A549 (cell line): ENCODE measurements at regions not wholly inside any gene's neighbourhood (a gene's known extent, or its start where the extent isn't known, plus 50 kb on each side); places are given as distances from the start of the nearest gene placed in this dataset.

Source experiments
- ATAC-seq, 2 experiments: fragments of 200-7000 bp in 1 of 2; fragments of >200 bp in 1 of 2; cut with Nextera tagmentation in 1 of 2; cut with Tn5 transposase in 1 of 2; 3 replicates each; pipeline versions ENCODE4 v1.8.0 to v1.9.1; 2018 to 2020; ENCODE audit warnings: mild to moderate bottlenecking in 1 of 2, moderate library complexity in 1 of 2
- CTCF ChIA-PET: fragments of 300-600 bp; sonication (Branson Sonifier 250); formaldehyde crosslinking; extraction: SDS; loops from one replicate; lab custom pipeline; 2021; ENCODE audit warnings: antibody characterized with exemption, inconsistent platforms; lab: Yijun Ruan, JAX
- POLR2A ChIA-PET: fragments of 350-600 bp; formaldehyde crosslinking; extraction: SDS; loops from one replicate; lab custom pipeline; 2021; ENCODE audit warnings: antibody characterized with exemption, inconsistent platforms; lab: Yijun Ruan, JAX
- DNase-seq, 2 experiments: peaks; one replicate each; pipeline versions ENCODE4 v3.0.0 to v3.0.0-alpha.2; 2011 to 2016; ENCODE audit warnings: low read depth in 1 of 2, low spot score in 1 of 2
- FAIRE-seq: peaks from 2 replicates; lab custom pipeline; 2011; peaks lifted over from hg19 to GRCh38; lab: Jason Lieb, UNC
- H3K27ac ChIP-seq, 2 experiments: fragments of >200 bp; sonication (Bioruptor Twin); formaldehyde crosslinking; 3 replicates each; pipeline ENCODE4 v1.5.1; 2016 to 2017
- H3K4me1 ChIP-seq: fragments of >200 bp; sonication (Bioruptor Twin); formaldehyde crosslinking; 3 replicates; pipeline ENCODE4 v1.6.1; 2016
- H3K4me2 ChIP-seq: fragments of >200 bp; sonication (Bioruptor Twin); formaldehyde crosslinking; 3 replicates; pipeline ENCODE4 v1.6.1; 2016
- H3K4me3 ChIP-seq: fragments of >200 bp; sonication (Bioruptor Twin); formaldehyde crosslinking; 3 replicates; pipeline ENCODE4 v1.5.1; 2016
- H3K9me3 ChIP-seq: fragments of >200 bp; sonication (Bioruptor Twin); formaldehyde crosslinking; 3 replicates; pipeline ENCODE4 v1.6.1; 2016
- BHLHE40 ChIP-seq: IDR thresholded peaks from 2 replicates; pipeline ENCODE4 v1.6.1; 2012; ENCODE audit warnings: low read depth, low read length, inconsistent platforms
- CHD2 ChIP-seq: fragments of 150-350 bp; IDR thresholded peaks from 2 replicates; pipeline ENCODE4 v1.6.1; 2014; ENCODE audit warnings: low read length; ENCODE audit not compliant: partially characterized antibody
- CHD4 ChIP-seq: fragments of 200-600 bp; sonication (generic); IDR thresholded peaks from 2 replicates; pipeline ENCODE4 v1.6.1; 2016; ENCODE audit warnings: antibody characterized with exemption, mild to moderate bottlenecking, borderline replicate concordance
- EHF ChIP-seq: fragments of 250-450 bp; sonication (Bioruptor Pico); IDR thresholded peaks from 2 replicates; pipeline ENCODE4 v1.5.0; 2020; ENCODE audit warnings: mild to moderate bottlenecking
- ESRRA ChIP-seq: fragments of 150-350 bp; IDR thresholded peaks from 2 replicates; pipeline ENCODE4 v1.6.1; 2014; ENCODE audit warnings: mild to moderate bottlenecking, low read length, borderline replicate concordance
- FOSB ChIP-seq: fragments of 250-450 bp; sonication (Bioruptor Pico); IDR thresholded peaks from 2 replicates; pipeline ENCODE4 v1.5.0; 2020; ENCODE audit warnings: mild to moderate bottlenecking, moderate library complexity
- FOXS1 ChIP-seq: fragments of 250-450 bp; sonication (Bioruptor Pico); IDR thresholded peaks from 2 replicates; pipeline ENCODE4 v1.5.0; 2020; ENCODE audit warnings: mild to moderate bottlenecking, moderate library complexity
- HEYL ChIP-seq: fragments of 250-450 bp; sonication (Bioruptor Pico); IDR thresholded peaks from 2 replicates; pipeline ENCODE4 v1.8.0; 2021; ENCODE audit warnings: mild to moderate bottlenecking, moderate library complexity
- HOXA7 ChIP-seq: fragments of 250-450 bp; sonication (Bioruptor Pico); IDR thresholded peaks from 2 replicates; pipeline ENCODE4 v1.5.0; 2020; ENCODE audit warnings: mild to moderate bottlenecking, moderate library complexity
- HOXB5 ChIP-seq: fragments of 250-450 bp; sonication (Bioruptor Pico); IDR thresholded peaks from 2 replicates; pipeline ENCODE4 v1.5.0; 2020; ENCODE audit warnings: mild to moderate bottlenecking, moderate library complexity
- JUN ChIP-seq, 2 experiments: fragments of >200 bp; sonication (Bioruptor Twin); formaldehyde crosslinking; IDR thresholded peaks; 2 replicates in 1 of 2; 3 replicates in 1 of 2; pipeline ENCODE4 v1.6.1; 2016 to 2017
- KDM5A ChIP-seq: fragments of 200-600 bp; sonication (generic); IDR thresholded peaks from 2 replicates; pipeline ENCODE4 v1.6.1; 2016; ENCODE audit warnings: antibody characterized with exemption, mild to moderate bottlenecking
- MAFK ChIP-seq: fragments of 450-650 bp; IDR thresholded peaks from 2 replicates; pipeline ENCODE4 v1.6.1; 2014; ENCODE audit not compliant: partially characterized antibody
- NFE2L2 ChIP-seq: fragments of 150-350 bp; conservative IDR thresholded peaks from 2 replicates; pipeline ENCODE4 v1.6.1; 2014; ENCODE audit warnings: low read length
- PHF8 ChIP-seq: fragments of 200-600 bp; sonication (generic); IDR thresholded peaks from 2 replicates; pipeline ENCODE4 v1.6.1; 2016; ENCODE audit warnings: low read depth, mild to moderate bottlenecking, antibody characterized with exemption, moderate library complexity, borderline replicate concordance
- POLR2A ChIP-seq: IDR thresholded peaks from 2 replicates; pipeline ENCODE4 v1.6.1; 2012; ENCODE audit warnings: mild to moderate bottlenecking, low read length
- RARB ChIP-seq: fragments of 250-450 bp; sonication (Bioruptor Pico); IDR thresholded peaks from 2 replicates; pipeline ENCODE4 v1.8.0; 2021; ENCODE audit warnings: mild to moderate bottlenecking, moderate library complexity
- RFX5 ChIP-seq: fragments of 450-650 bp; IDR thresholded peaks from 2 replicates; pipeline ENCODE4 v1.7.1; 2014; ENCODE audit warnings: antibody characterized with exemption, mild to moderate bottlenecking, moderate library complexity
- RNF2 ChIP-seq: fragments of 200-600 bp; sonication (generic); IDR thresholded peaks from 2 replicates; pipeline ENCODE4 v1.6.1; 2016; ENCODE audit warnings: low read depth, mild to moderate bottlenecking, antibody characterized with exemption, moderate library complexity, borderline replicate concordance
- SMC3 ChIP-seq: fragments of >200 bp; sonication (Bioruptor Twin); formaldehyde crosslinking; IDR thresholded peaks from 3 replicates; pipeline ENCODE4 v1.6.1; 2018; ENCODE audit warnings: inconsistent platforms
- TFCP2L1 ChIP-seq: fragments of 250-450 bp; sonication (Bioruptor Pico); IDR thresholded peaks from 2 replicates; pipeline ENCODE4 v1.5.0; 2021; ENCODE audit warnings: mild to moderate bottlenecking
- ZC3H11A ChIP-seq: fragments of 450-650 bp; IDR thresholded peaks from 2 replicates; pipeline ENCODE4 v1.6.1; 2014; ENCODE audit warnings: antibody characterized with exemption, mild to moderate bottlenecking
- ZFP36 ChIP-seq: fragments of 450-650 bp; IDR thresholded peaks from 2 replicates; pipeline ENCODE4 v1.6.1; 2014; ENCODE audit warnings: borderline replicate concordance; ENCODE audit not compliant: partially characterized antibody
- ZNF302 ChIP-seq: fragments of 250-450 bp; sonication (Bioruptor Pico); IDR thresholded peaks from 2 replicates; pipeline ENCODE4 v1.9.0; 2021; ENCODE audit warnings: inconsistent platforms, mild to moderate bottlenecking, moderate library complexity
- WGBS: methylation state at CpG from one replicate; pipeline ENCODE4 v1.1.6; 2017; ENCODE audit errors: missing lambda C conversion rate; 5-methylcytosine and 5-hydroxymethylcytosine counted together
- TF ChIP-seq, protein P1 (sequence below): fragments of 250-450 bp; sonication (Bioruptor Pico); IDR thresholded peaks from 2 replicates; pipeline ENCODE4 v1.5.0; 2020; ENCODE audit warnings: low read depth, mild to moderate bottlenecking, moderate library complexity
- TF ChIP-seq, protein P2 (sequence below): fragments of >200 bp; sonication (Bioruptor Twin); formaldehyde crosslinking; IDR thresholded peaks from 3 replicates; pipeline ENCODE4 v1.6.1; 2016
- TF ChIP-seq, protein P3 (sequence below): fragments of 150-350 bp; IDR thresholded peaks from 2 replicates; pipeline ENCODE4 v1.6.1; 2014; ENCODE audit warnings: low read depth, mild to moderate bottlenecking, low read length

DNA sequence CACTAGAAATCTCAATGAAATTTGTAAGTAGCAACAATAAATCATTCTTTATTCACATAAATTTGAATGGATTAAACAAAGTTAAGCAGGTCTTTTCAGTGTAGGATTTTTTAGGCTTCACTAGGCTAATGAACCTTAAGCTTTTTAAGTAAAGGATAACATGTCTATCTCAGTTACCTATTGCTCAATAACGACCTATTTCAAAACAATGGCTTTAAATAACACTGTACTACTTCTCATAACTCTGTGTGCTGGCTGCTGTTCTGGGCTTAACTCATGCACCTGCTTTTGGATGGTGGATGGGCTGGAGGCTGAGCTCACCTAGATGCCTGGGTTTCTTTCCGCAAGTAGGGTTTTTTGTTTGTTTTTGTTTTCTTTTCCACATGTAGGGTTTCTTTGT lies 495.0 kb upstream of the SLIT2 start:
- H3K27ac ChIP-seq: no peak overlapping the region
- H3K9me3 ChIP-seq: no peaks in the 10 kb centered on the region
- ATAC-seq: no peak
- 39% methylated on average over 2 of the region's 2 CpGs for WGBS
- POLR2A ChIA-PET: no interaction called here
- CTCF ChIA-PET: no interaction called here
- TF ChIP-seq FOSB (CRISPR knock-in tag) (no peak), CHD4 (no peak), TFCP2L1 (CRISPR knock-in tag) (no peak)
- TF ChIP-seq, all 56 proteins: peak for 0
- Histone ChIP-seq H3K4me2 (no peak overlapping the region), H3K4me3 (no peak overlapping the region), H3K4me1 (no peaks in the 10 kb centered on the region)
- FAIRE-seq (no peak), DNase-seq (no peak)

DNA sequence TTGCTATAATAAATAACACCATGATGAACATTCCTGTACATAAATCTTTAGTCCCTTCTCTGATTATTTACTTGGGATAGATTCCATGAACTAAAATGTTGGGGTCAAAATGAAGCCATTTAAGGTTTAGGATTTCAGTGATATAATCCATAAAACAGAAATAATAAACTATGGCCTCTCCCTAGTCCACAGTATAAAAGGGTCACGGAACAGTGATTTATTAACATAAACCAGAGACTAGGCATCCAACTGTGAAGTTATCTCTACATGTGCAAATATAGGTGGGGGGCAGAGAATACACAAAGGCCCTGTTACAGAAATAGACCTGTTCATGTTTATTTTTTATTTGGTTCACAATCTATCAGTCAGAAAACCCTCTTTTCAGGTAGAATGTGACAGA lies 499.1 kb upstream of the SLIT2 start:
- CTCF ChIA-PET: no interaction called here

DNA sequence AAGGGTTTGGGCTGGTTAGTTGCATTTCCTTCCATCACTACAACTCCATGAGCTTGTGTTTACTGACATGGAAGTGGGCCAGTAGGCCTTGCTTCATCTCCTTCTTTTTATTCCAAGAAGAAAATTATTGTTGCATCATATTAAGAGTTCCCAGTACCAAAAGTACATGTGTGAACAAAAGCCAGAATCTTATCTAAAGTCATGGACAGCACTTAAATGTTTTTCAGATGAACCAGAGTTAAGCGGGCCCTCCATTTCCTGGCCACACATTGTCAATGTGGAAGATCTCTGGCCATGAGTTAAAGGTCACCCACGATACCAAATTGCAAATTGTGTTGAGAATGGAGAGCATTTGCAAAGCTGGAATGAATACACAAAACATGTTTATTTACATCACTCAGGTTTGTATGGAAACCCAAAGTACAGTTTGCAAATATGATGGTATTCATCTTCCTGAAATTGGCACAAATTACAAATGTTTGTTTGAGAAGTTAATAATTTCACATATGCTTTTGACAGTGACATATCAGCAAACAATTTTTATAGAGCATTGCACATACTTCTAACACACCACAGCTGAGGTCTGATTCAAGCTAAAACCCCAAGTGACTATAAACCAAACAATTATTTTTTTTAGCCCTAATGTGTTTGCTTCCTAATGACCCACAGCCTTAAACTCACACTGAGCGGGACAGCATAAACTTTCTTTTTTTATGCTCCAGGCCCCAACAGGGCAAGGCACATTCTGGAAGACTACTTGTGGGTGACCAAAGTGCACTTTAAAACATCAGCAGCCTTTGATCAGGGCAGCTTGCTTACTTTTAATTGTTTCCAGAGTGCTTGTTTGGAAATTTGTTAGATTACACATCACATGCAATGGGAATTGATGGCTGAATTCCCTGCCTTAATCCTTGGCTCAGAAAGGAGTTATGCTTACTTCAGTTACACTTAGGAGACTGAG lies 502.9 kb upstream of the SLIT2 start:
- ChIA-PET POLR2A (no interaction called here), CTCF (interaction anchor here (1.0 kb wide), 1 partner anchor 11 kb away, joined by 3 read pairs; no protein-coding TSS in a partner anchor)
- no peaks in the 10 kb centered on the region for H3K4me1 ChIP-seq
- 21% methylated on average over 3 of the region's 3 CpGs for WGBS
- FAIRE-seq (no peak), ATAC-seq (no peak), DNase-seq (peak in 1 of 2 experiments; percentile 14)
- no peak for TF ChIP-seq POLR2A
- TF ChIP-seq BHLHE40: no peak
- TF ChIP-seq ZNF302: no peak
- TF ChIP-seq EHF (CRISPR knock-in tag): no peak
- no peak for TF ChIP-seq ZC3H11A
- no peak for TF ChIP-seq HOXA7
- no peak for TF ChIP-seq TFCP2L1 (CRISPR knock-in tag)
- TF ChIP-seq, protein P1, sequence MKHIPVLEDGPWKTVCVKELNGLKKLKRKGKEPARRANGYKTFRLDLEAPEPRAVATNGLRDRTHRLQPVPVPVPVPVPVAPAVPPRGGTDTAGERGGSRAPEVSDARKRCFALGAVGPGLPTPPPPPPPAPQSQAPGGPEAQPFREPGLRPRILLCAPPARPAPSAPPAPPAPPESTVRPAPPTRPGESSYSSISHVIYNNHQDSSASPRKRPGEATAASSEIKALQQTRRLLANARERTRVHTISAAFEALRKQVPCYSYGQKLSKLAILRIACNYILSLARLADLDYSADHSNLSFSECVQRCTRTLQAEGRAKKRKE (CRISPR knock-in tag): no peak
- TF ChIP-seq RNF2: no peak
- TF ChIP-seq PHF8: no peak
- no peak for TF ChIP-seq NFE2L2
- no peak for TF ChIP-seq ESRRA
- TF ChIP-seq, protein P2, sequence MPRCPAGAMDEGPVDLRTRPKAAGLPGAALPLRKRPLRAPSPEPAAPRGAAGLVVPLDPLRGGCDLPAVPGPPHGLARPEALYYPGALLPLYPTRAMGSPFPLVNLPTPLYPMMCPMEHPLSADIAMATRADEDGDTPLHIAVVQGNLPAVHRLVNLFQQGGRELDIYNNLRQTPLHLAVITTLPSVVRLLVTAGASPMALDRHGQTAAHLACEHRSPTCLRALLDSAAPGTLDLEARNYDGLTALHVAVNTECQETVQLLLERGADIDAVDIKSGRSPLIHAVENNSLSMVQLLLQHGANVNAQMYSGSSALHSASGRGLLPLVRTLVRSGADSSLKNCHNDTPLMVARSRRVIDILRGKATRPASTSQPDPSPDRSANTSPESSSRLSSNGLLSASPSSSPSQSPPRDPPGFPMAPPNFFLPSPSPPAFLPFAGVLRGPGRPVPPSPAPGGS: no peak
- H3K4me3 ChIP-seq: no peak overlapping the region
- H3K4me2 ChIP-seq: no peak overlapping the region
- H3K27ac ChIP-seq: no peak overlapping the region
- no peaks in the 10 kb centered on the region for H3K9me3 ChIP-seq

More for the DNA sequence above, 499.1 kb upstream of the SLIT2 start:
- POLR2A ChIA-PET: no interaction called here
- H3K4me1 ChIP-seq: no peaks in the 10 kb centered on the region
- 21% methylated on average over 1 of the region's 1 CpG for WGBS
- DNase-seq: no peak
- no peak overlapping the region for H3K4me3 ChIP-seq
- H3K27ac ChIP-seq: no peak overlapping the region
- H3K9me3 ChIP-seq: no peaks in the 10 kb centered on the region
- no peak overlapping the region for H3K4me2 ChIP-seq
- TF ChIP-seq ZFP36: no peak
- TF ChIP-seq MAFK: no peak
- TF ChIP-seq HOXB5 (CRISPR knock-in tag): no peak
- TF ChIP-seq FOSB (CRISPR knock-in tag): no peak
- TF ChIP-seq JUN (IDR thresholded peaks at IDR 0.05): no peak
- TF ChIP-seq ESRRA: no peak
- no peak for TF ChIP-seq HEYL (CRISPR knock-in tag)
- no peak for TF ChIP-seq EHF (CRISPR knock-in tag)
- no peak for TF ChIP-seq CHD2
- no peak for TF ChIP-seq RFX5
- TF ChIP-seq RNF2: no peak
- no peak for TF ChIP-seq RARB (CRISPR knock-in tag)
- TF ChIP-seq SMC3: no peak
- TF ChIP-seq, protein P3, sequence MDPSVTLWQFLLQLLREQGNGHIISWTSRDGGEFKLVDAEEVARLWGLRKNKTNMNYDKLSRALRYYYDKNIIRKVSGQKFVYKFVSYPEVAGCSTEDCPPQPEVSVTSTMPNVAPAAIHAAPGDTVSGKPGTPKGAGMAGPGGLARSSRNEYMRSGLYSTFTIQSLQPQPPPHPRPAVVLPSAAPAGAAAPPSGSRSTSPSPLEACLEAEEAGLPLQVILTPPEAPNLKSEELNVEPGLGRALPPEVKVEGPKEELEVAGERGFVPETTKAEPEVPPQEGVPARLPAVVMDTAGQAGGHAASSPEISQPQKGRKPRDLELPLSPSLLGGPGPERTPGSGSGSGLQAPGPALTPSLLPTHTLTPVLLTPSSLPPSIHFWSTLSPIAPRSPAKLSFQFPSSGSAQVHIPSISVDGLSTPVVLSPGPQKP: no peak
- no peak for TF ChIP-seq KDM5A
- no peak for TF ChIP-seq FOXS1 (CRISPR knock-in tag)
- TF ChIP-seq, all 56 proteins: peak for 0
- FAIRE-seq (no peak), ATAC-seq (no peak)
